IMR-90 (cell line): ENCODE measurements at regions not wholly inside any gene's neighbourhood (a gene's known extent, or its start where the extent isn't known, plus 50 kb on each side); places are given as distances from the start of the nearest gene placed in this dataset.

ENCODE experiments used
- ATAC-seq: fragments of 200-7000 bp; cut with Tn5 transposase; 2 replicates; pipeline ENCODE4 v1.9.1; 2020; ENCODE audit warnings: low read depth, mild to moderate bottlenecking, moderate library complexity
- BruUV-seq: library from RNA; stranded (reverse); fragments of 400-500 nt; replicated peaks from 2 replicates; lab custom pipeline; 2021; lab: Mats Ljungman, UMichigan
- CTCF ChIA-PET: fragments of 300-600 bp; formaldehyde crosslinking; extraction: SDS; loops from one replicate; lab custom pipeline; 2021; ENCODE audit warnings: antibody characterized with exemption; lab: Yijun Ruan, JAX
- POLR2A ChIA-PET: fragments of 300-600 bp; sonication (Branson Sonifier 250); formaldehyde crosslinking; loops from one replicate; lab custom pipeline; 2022; ENCODE audit warnings: antibody characterized with exemption; ENCODE audit not compliant: unreplicated experiment; lab: Charles Lee
- DNase-seq: peaks from one replicate; pipeline ENCODE4 v3.0.0; 2013
- H2AFZ ChIP-seq: replicated peaks from 2 replicates; pipeline ENCODE3; 2013; ENCODE audit warnings: low read length, mild to moderate bottlenecking; ENCODE audit not compliant: poor library complexity
- H2AK5ac ChIP-seq: 2 replicates; pipeline ENCODE4 v1.6.1; 2013; ENCODE audit warnings: low read depth, low read length, inconsistent platforms
- H2AK9ac ChIP-seq: replicated peaks from 2 replicates; pipeline ENCODE3; 2013; ENCODE audit warnings: mild to moderate bottlenecking, low read depth, low read length, moderate library complexity; ENCODE audit not compliant: poor library complexity
- H2BK120ac ChIP-seq: 2 replicates; pipeline ENCODE4 v1.6.1; 2013; ENCODE audit warnings: low read depth, low read length, inconsistent platforms
- H2BK15ac ChIP-seq: 3 replicates; pipeline ENCODE4 v1.6.1; 2013; ENCODE audit warnings: low read depth, low read length, inconsistent platforms
- H2BK20ac ChIP-seq: 2 replicates; pipeline ENCODE4 v1.6.1; 2013; ENCODE audit warnings: low read depth, mild to moderate bottlenecking, inconsistent platforms, low read length, moderate library complexity
- H2BK5ac ChIP-seq: 2 replicates; pipeline ENCODE4 v1.6.1; 2013; ENCODE audit warnings: mild to moderate bottlenecking, low read depth, low read length, inconsistent platforms; ENCODE audit not compliant: poor library complexity, severe bottlenecking
- H3K14ac ChIP-seq: replicated peaks from 2 replicates; pipeline ENCODE4 v1.6.1; 2013; ENCODE audit warnings: low read depth, low read length, inconsistent platforms
- H3K18ac ChIP-seq: 2 replicates; pipeline ENCODE4 v1.6.1; 2013; ENCODE audit warnings: low read depth, low read length, control low read depth
- H3K23ac ChIP-seq: 2 replicates; pipeline ENCODE4 v1.6.1; 2013; ENCODE audit warnings: low read depth, low read length, inconsistent platforms
- H3K27ac ChIP-seq: 2 replicates; pipeline ENCODE4 v1.5.1; 2013; ENCODE audit warnings: mild to moderate bottlenecking, control low read depth, low read length; ENCODE audit not compliant: insufficient read depth
- H3K27me3 ChIP-seq: 2 replicates; pipeline ENCODE4 v1.6.1; 2013; ENCODE audit warnings: low read length; ENCODE audit not compliant: control insufficient read depth, insufficient read depth
- H3K36me3 ChIP-seq: 2 replicates; pipeline ENCODE4 v1.6.1; 2013; ENCODE audit warnings: low read length, mixed read lengths; ENCODE audit not compliant: control insufficient read depth, insufficient read depth
- H3K4ac ChIP-seq: 2 replicates; pipeline ENCODE4 v1.6.1; 2013; ENCODE audit warnings: low read depth, low read length, inconsistent platforms
- H3K4me1 ChIP-seq: 2 replicates; pipeline ENCODE4 v1.6.1; 2013; ENCODE audit warnings: low read length, mixed read lengths; ENCODE audit not compliant: control insufficient read depth, insufficient read depth
- H3K4me2 ChIP-seq: 2 replicates; pipeline ENCODE4 v1.6.1; 2013; ENCODE audit warnings: low read depth, mild to moderate bottlenecking, control low read depth, low read length, moderate library complexity
- H3K4me3 ChIP-seq: 2 replicates; pipeline ENCODE4 v1.5.1; 2013; ENCODE audit warnings: low read depth, mild to moderate bottlenecking, control low read depth, low read length, moderate library complexity; ENCODE audit not compliant: insufficient read depth
- H3K56ac ChIP-seq: 2 replicates; pipeline ENCODE4 v1.6.1; 2013; ENCODE audit warnings: low read length, inconsistent platforms; ENCODE audit not compliant: insufficient read depth; ENCODE audit errors: extremely low read depth
- H3K79me1 ChIP-seq, 2 experiments: 2 replicates each; pipeline ENCODE4 v1.6.1; 2013; ENCODE audit warnings: low read length in 2 of 2, inconsistent platforms in 1 of 2, low read depth in 1 of 2
- H3K9ac ChIP-seq: 2 replicates; pipeline ENCODE4 v1.6.1; 2013; ENCODE audit warnings: low read depth, low read length, control low read depth
- H3K9me1 ChIP-seq: 2 replicates; pipeline ENCODE4 v1.6.1; 2013; ENCODE audit warnings: low read length, inconsistent platforms; ENCODE audit not compliant: insufficient read depth
- H3K9me3 ChIP-seq: 2 replicates; pipeline ENCODE4 v1.6.1; 2013; ENCODE audit warnings: low read length; ENCODE audit not compliant: control insufficient read depth, insufficient read depth
- H4K20me1 ChIP-seq: 2 replicates; pipeline ENCODE4 v1.6.1; 2013; ENCODE audit warnings: low read length, inconsistent platforms; ENCODE audit not compliant: insufficient read depth
- H4K5ac ChIP-seq: 2 replicates; pipeline ENCODE4 v1.6.1; 2013; ENCODE audit warnings: mild to moderate bottlenecking, low read depth, low read length, control low read depth
- H4K8ac ChIP-seq, 2 experiments: 2 replicates each; pipeline ENCODE4 v1.6.1; 2013; ENCODE audit warnings: low read depth in 2 of 2, low read length in 2 of 2, control low read depth in 1 of 2, inconsistent platforms in 1 of 2
- H4K91ac ChIP-seq: 2 replicates; pipeline ENCODE4 v1.6.1; 2013; ENCODE audit warnings: low read depth, low read length, inconsistent platforms; ENCODE audit not compliant: insufficient read depth
- CEBPB ChIP-seq: IDR thresholded peaks from 2 replicates; pipeline ENCODE4 v1.6.1; 2012; ENCODE audit warnings: low read depth, low read length, improper control_type of control experiment
- CHD1 ChIP-seq: IDR thresholded peaks from 2 replicates; pipeline ENCODE4 v1.6.1; 2012; ENCODE audit warnings: low read depth, low read length, improper control_type of control experiment
- MAFK ChIP-seq: IDR thresholded peaks from 2 replicates; pipeline ENCODE4 v1.6.1; 2012; ENCODE audit warnings: low read depth, low read length, improper control_type of control experiment
- MAZ ChIP-seq: IDR thresholded peaks from 2 replicates; pipeline ENCODE4 v1.6.1; 2012; ENCODE audit warnings: low read depth, mild to moderate bottlenecking, low read length, improper control_type of control experiment, moderate library complexity, borderline replicate concordance
- MXI1 ChIP-seq: IDR thresholded peaks from 2 replicates; pipeline ENCODE4 v1.6.1; 2012; ENCODE audit warnings: low read depth, mild to moderate bottlenecking, low read length, moderate library complexity, borderline replicate concordance
- NFE2L2 ChIP-seq: fragments of 150-350 bp; IDR thresholded peaks from 2 replicates; pipeline ENCODE4 v1.6.1; 2016; ENCODE audit warnings: low read depth, mild to moderate bottlenecking, low read length
- POLR2A ChIP-seq: IDR thresholded peaks from 2 replicates; pipeline ENCODE4 v1.6.1; 2012; ENCODE audit warnings: mild to moderate bottlenecking, low read depth, low read length
- RAD21 ChIP-seq: IDR thresholded peaks from 2 replicates; pipeline ENCODE4 v1.6.1; 2012; ENCODE audit warnings: low read length, improper control_type of control experiment
- SMC3 ChIP-seq: fragments of 150-350 bp; IDR thresholded peaks from 2 replicates; pipeline ENCODE4 v1.6.1; 2016; ENCODE audit warnings: low read depth, mild to moderate bottlenecking, antibody characterized with exemption, low read length, moderate library complexity
- WGBS, 2 experiments: methylation state at CpG; one replicate each; pipeline versions ENCODE4 v1.1.5 to v1.1.7; 2013; ENCODE audit warnings: missing lambda C conversion rate in 2 of 2; ENCODE audit not compliant: insufficient read length in 1 of 2; ENCODE audit errors: extremely low coverage in 2 of 2; 5-methylcytosine and 5-hydroxymethylcytosine counted together
- dilution Hi-C: fragments of 300-500 bp; cut with HindIII; formaldehyde crosslinking; loops from one replicate; pipeline ENCODE4 v1.14.3; 2018; ENCODE audit warnings: low sequenced_read_pairs; ENCODE audit not compliant: unreplicated experiment
- in situ Hi-C: fragments of 300-500 bp; cut with MboI; formaldehyde crosslinking; loops from 3 replicates; pipeline ENCODE4 v1.14.3; 2019; ENCODE audit warnings: low sequenced_read_pairs, inconsistent platforms, mixed read lengths
- intact Hi-C: fragments of 100-400 bp; cut with micrococcal nuclease; formaldehyde crosslinking; loops from 2 replicates; pipeline ENCODE4 v1.10.0; 2022
- TF ChIP-seq, protein P1 (sequence below): fragments of 150-350 bp; IDR thresholded peaks from 2 replicates; pipeline ENCODE4 v1.6.1; 2016; ENCODE audit warnings: low read depth, mild to moderate bottlenecking, low read length, moderate library complexity, borderline replicate concordance
- TF ChIP-seq, protein P2 (sequence below): fragments of 150-350 bp; IDR thresholded peaks from 2 replicates; pipeline ENCODE4 v1.6.1; 2017; ENCODE audit warnings: mild to moderate bottlenecking, antibody characterized with exemption, low read length, low read depth

- dilution Hi-C loops = no loop called here
- Histone ChIP-seq H3K4ac (no peak overlapping the region), H3K27ac (no peak overlapping the region), H2BK5ac (no peak overlapping the region), H2AK9ac (no peak overlapping the region), H3K4me3 (no peak overlapping the region), H4K91ac (no peak overlapping the region), H2AFZ (no peak overlapping the region), H3K9ac (no peak overlapping the region), H3K9me1 (no peaks in the 10 kb centered on the region; the same call in 1 of the 2 replicates), H2BK20ac (no peak overlapping the region), H4K8ac (no peak overlapping the region), H3K56ac (no peak overlapping the region), H2AK5ac (no peak overlapping the region), H3K14ac (no peak overlapping the region), H4K20me1 (no peaks in the 10 kb centered on the region), H3K9me3 (no peaks in the 10 kb centered on the region), H3K27me3 (no peaks in the 10 kb centered on the region), H3K79me1 (no peaks in the 10 kb centered on the region), H2BK120ac (no peak overlapping the region), H3K36me3 (no peaks in the 10 kb centered on the region), H3K23ac (no peak overlapping the region), H4K5ac (no peak overlapping the region), H3K4me1 (no peaks in the 10 kb centered on the region; the same call in 1 of the 2 replicates), H3K4me2 (no peak overlapping the region), H2BK15ac (no peak overlapping the region), H3K18ac (no peak overlapping the region)
- no TSS peak for BruUV-seq
- in situ Hi-C loops = no loop called here
- DNase-seq (no peak), ATAC-seq (no peak; the same call in 1 of the 2 replicates)
- no peak for TF ChIP-seq SMC3
- TF ChIP-seq CEBPB = no peak
- no peak for TF ChIP-seq POLR2A
- no peak for TF ChIP-seq MAFK
- TF ChIP-seq, protein P1, sequence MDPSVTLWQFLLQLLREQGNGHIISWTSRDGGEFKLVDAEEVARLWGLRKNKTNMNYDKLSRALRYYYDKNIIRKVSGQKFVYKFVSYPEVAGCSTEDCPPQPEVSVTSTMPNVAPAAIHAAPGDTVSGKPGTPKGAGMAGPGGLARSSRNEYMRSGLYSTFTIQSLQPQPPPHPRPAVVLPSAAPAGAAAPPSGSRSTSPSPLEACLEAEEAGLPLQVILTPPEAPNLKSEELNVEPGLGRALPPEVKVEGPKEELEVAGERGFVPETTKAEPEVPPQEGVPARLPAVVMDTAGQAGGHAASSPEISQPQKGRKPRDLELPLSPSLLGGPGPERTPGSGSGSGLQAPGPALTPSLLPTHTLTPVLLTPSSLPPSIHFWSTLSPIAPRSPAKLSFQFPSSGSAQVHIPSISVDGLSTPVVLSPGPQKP = no peak
- no peak for TF ChIP-seq CHD1
- TF ChIP-seq NFE2L2 = no peak
- no peak for TF ChIP-seq MAZ
- TF ChIP-seq, protein P2, sequence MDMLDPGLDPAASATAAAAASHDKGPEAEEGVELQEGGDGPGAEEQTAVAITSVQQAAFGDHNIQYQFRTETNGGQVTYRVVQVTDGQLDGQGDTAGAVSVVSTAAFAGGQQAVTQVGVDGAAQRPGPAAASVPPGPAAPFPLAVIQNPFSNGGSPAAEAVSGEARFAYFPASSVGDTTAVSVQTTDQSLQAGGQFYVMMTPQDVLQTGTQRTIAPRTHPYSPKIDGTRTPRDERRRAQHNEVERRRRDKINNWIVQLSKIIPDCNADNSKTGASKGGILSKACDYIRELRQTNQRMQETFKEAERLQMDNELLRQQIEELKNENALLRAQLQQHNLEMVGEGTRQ = no peak
- no peak for TF ChIP-seq RAD21
- no peak for TF ChIP-seq MXI1
- intact Hi-C loops = no loop called here
- CTCF ChIA-PET = interaction anchor here (0.6 kb wide), 1 partner anchor 214 kb away, joined by 3 read pairs; no protein-coding TSS in a partner anchor
- no CpG with 5 or more reads among the region's 3 CpGs for WGBS, 2 experiments
- POLR2A ChIA-PET = interaction anchor here (0.6 kb wide), 1 partner anchor 161 kb away, joined by 6 read pairs; no protein-coding TSS in a partner anchor
Measured at GRCh38 chr2:186426153-186427016, 59.7 kb upstream of the ZC3H15 start.
